RWPE2 (cell line): ENCODE measurements at regions not wholly inside any gene's neighbourhood (a gene's known extent, or its start where the extent isn't known, plus 50 kb on each side); places are given as distances from the start of the nearest gene placed in this dataset.

Experiments
- ATAC-seq: fragments of 200-7000 bp; cut with Tn5 transposase; 3 replicates; pipeline ENCODE4 v1.9.1; 2021; ENCODE audit warnings: low read depth
- DNase-seq: peaks from one replicate; pipeline ENCODE4 v3.0.0-alpha.2; 2020; ENCODE audit warnings: low spot score
- H3K27ac ChIP-seq: fragments of 450-650 bp; 2 replicates; pipeline ENCODE4 v1.5.1; 2017; ENCODE audit warnings: mild to moderate bottlenecking; ENCODE audit not compliant: poor library complexity, severe bottlenecking
- H3K27me3 ChIP-seq: fragments of 250-450 bp; sonication (Bioruptor Pico); 2 replicates; pipeline ENCODE4 v1.5.1; 2021; ENCODE audit warnings: mild to moderate bottlenecking, moderate library complexity; ENCODE audit not compliant: insufficient read depth, poor library complexity, severe bottlenecking
- H3K36me3 ChIP-seq: fragments of 250-450 bp; sonication (Bioruptor Pico); 2 replicates; pipeline ENCODE4 v1.5.1; 2020; ENCODE audit warnings: low read depth, mild to moderate bottlenecking, moderate library complexity
- H3K4me1 ChIP-seq: fragments of 250-450 bp; sonication (Bioruptor Pico); 2 replicates; pipeline ENCODE4 v1.5.1; 2021; ENCODE audit warnings: mild to moderate bottlenecking, moderate library complexity; ENCODE audit not compliant: insufficient read depth, poor library complexity, severe bottlenecking
- H3K4me3 ChIP-seq: fragments of 250-450 bp; sonication (Bioruptor Pico); 2 replicates; pipeline ENCODE4 v1.5.1; 2021; ENCODE audit warnings: mild to moderate bottlenecking, moderate library complexity; ENCODE audit not compliant: severe bottlenecking
- H3K9me3 ChIP-seq: fragments of 250-450 bp; sonication (Bioruptor Pico); 2 replicates; pipeline ENCODE4 v1.5.1; 2021; ENCODE audit warnings: mild to moderate bottlenecking, moderate library complexity; ENCODE audit not compliant: severe bottlenecking
- CTCF ChIP-seq: fragments of 450-650 bp; IDR thresholded peaks from one replicate; pipeline ENCODE4 v1.5.1; 2017; ENCODE audit warnings: mild to moderate bottlenecking, moderate library complexity; ENCODE audit not compliant: poor library complexity, severe bottlenecking

DNA sequence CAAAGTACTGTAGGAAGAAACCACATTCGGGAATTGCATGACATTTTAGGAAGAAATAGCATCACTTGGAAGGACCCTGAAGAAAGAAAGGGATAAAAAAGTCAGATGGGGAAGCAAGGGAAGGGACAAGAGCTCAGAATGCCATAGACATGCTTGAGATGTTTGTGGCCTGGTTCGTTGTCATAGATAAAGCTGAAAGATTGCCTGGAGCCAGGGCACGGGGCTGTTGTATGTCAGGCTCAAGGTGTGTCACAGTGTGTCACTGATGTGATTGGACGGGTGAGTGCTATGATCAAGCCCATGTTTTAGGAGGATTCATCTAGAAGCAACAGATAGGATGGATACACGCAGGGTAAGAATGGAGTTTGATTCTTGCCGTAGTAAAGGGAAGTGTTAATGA, 216.2 kb upstream of the SOX4 start:
- Histone ChIP-seq H3K4me1 (no peaks in the 10 kb centered on the region), H3K36me3 (no peaks in the 10 kb centered on the region), H3K27ac (no peak overlapping the region), H3K27me3 (no peaks in the 10 kb centered on the region), H3K4me3 (no peak overlapping the region), H3K9me3 (no peaks in the 10 kb centered on the region)
- ATAC-seq (no peak), DNase-seq (no peak)
- no peak for TF ChIP-seq CTCF

GRCh38 chr6:21381331-21381963, 212.1 kb upstream of the SOX4 start:
- Histone ChIP-seq H3K9me3 (no peaks in the 10 kb centered on the region), H3K4me3 (no peak overlapping the region), H3K36me3 (no peaks in the 10 kb centered on the region), H3K27me3 (no peaks in the 10 kb centered on the region), H3K4me1 (no peaks in the 10 kb centered on the region), H3K27ac (no peak overlapping the region)
- no peak for DNase-seq
- ATAC-seq = peak; percentile 52
- no peak for TF ChIP-seq CTCF

DNA sequence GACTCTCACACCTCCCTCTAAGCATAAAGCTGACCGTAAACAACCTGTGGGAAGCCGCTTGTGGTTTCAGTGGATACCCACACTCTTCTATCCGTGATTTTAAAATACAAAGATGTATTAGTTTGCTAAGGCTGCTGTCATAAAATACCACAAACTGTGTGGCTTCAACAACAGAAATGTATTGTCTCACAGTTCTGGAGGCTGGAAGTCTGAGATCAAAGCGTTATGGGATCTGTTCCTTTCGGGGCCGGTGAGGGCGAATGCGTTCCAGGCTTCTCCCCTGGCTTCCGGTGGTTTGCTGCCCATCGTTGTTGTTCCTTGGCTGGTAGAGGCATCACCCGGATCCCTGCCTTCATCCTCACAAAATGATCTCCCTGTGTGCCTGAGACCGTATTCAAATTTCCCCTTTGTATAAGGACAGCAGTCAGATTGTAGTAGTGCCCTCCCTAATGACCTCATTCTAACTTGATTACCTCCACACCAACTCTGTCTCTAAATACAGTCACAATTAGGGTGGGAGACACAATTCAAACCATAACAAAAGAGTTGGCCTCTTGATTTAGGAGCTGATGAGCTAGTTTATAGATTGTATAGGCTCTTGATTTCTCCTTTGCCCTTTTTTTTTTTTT, 210.6 kb upstream of the SOX4 start:
- H3K27ac ChIP-seq = no peak overlapping the region
- H3K4me3 ChIP-seq = no peak overlapping the region
- H3K36me3 ChIP-seq = no peaks in the 10 kb centered on the region
- H3K9me3 ChIP-seq = no peaks in the 10 kb centered on the region
- no peaks in the 10 kb centered on the region for H3K27me3 ChIP-seq
- no peak for TF ChIP-seq CTCF
- no peaks in the 10 kb centered on the region for H3K4me1 ChIP-seq
- no peak for DNase-seq
- ATAC-seq = no peak

DNA sequence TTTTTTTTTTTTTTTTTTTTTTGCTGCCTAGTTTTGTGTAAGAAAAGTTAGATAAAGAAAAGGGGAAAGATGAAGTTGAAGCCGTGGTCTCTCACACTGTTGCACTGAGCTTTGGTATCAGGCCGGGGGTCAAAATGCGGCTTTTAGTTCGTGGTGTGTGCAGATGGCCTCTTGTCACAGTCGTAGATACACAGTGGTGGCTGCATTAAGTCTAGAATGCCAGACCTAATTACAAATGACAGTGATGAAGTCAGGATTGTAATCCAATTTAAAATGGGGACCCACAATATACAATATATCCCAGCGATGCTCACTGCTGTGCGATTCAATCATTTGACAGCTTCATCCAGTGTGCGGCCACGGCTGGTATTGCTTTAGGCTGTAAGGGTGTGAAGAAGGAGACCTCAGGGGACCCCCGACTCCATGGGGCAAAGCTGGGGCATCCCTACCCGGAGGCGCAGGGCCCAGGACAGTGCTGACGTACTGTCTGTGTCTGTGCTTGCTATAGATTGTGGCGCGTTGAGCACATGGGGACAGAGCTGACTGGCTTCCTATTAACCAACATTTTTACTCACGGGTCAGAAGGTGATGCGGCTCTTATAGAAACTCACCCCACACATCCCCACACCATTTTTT, 210.0 kb upstream of the SOX4 start:
- H3K4me1 ChIP-seq = no peaks in the 10 kb centered on the region
- H3K27ac ChIP-seq = no peak overlapping the region
- no peaks in the 10 kb centered on the region for H3K27me3 ChIP-seq
- no peaks in the 10 kb centered on the region for H3K36me3 ChIP-seq
- H3K9me3 ChIP-seq = no peaks in the 10 kb centered on the region
- TF ChIP-seq CTCF = no peak
- no peak for DNase-seq
- H3K4me3 ChIP-seq = no peak overlapping the region
- no peak for ATAC-seq

DNA sequence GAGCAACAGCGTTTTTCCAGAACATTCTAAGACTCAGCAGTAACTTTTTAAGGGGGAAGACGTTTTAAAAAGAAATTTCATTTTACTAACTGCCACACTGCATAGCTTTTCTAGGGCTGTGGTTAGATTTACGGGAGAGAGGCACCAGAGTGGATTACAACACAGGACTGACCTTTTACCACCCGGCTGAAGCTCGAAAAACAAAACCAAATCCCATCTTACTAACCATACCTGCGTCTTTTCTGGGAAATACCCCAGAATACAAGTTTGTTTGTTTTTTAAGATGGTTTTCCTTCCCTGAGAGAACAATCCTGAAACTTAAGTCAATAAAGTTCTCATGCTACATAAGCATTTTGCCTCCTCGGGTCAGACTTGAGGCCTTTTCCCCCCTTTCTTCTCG, 209.3 kb upstream of the SOX4 start:
- DNase-seq (no peak), ATAC-seq (no peak)
- Histone ChIP-seq H3K4me3 (no peak overlapping the region), H3K9me3 (no peaks in the 10 kb centered on the region), H3K4me1 (no peaks in the 10 kb centered on the region), H3K27ac (no peak overlapping the region), H3K27me3 (no peaks in the 10 kb centered on the region), H3K36me3 (no peaks in the 10 kb centered on the region)
- no peak for TF ChIP-seq CTCF
